ENCODE measurements at regions not wholly inside any gene's neighbourhood (a gene's known extent, or its start where the extent isn't known, plus 50 kb on each side); places are given as distances from the start of the nearest gene placed in this dataset.

DNA sequence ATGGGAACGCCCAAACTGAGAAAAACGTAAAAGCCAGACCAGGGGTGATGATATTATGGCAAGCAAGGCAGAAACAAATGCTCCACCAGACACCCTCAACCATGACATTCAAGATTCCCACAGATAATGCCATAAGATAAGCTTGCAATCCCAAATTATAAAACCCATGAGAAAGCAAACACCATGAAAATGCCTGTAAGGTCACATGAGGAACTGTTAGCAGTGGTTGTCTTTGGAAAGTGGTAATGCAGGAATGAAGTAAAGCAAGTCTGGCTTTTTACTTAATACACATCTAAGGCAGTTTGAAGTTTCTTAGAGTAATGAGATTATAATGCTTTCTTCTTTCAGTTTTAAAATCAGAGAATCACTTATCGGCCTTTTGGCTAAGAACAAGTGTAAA is 111.0 kb downstream of the MN1 start:
- no peak for DNase-seq (ENCODE audit: low spot score)
- intact Hi-C loops (cut with DNase I), result no loop called here

GRCh38 chr22:27692243-27692642 is 109.3 kb downstream of the MN1 start:
- intact Hi-C loops (cut with DNase I), result no loop called here

DNA sequence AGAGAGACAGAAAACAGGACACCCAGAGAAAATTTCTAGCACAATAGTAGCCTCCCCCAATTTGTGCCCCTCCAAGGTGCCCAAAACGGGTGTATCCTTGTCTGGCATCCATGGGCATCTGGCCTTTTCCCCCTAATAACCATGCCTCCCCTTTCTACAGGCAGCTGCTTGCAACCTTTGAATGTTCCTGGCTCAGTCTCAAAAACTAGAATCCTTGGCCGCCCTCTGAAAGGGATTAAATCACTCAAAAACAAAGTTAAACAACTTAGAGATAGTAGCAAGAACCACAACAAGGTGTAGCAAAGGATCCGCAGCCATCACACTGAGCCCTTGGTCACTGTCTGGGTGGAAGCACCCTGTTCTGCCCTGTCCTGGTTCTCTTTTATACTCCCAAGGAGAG is 105.6 kb downstream of the MN1 start:
- intact Hi-C loops (cut with DNase I), result no loop called here
- DNase-seq (ENCODE audit: low spot score), result no peak

More at GRCh38 chr22:27692243-27692642, 109.3 kb downstream of the MN1 start:
- DNase-seq (ENCODE audit: low spot score), result no peak

DNA sequence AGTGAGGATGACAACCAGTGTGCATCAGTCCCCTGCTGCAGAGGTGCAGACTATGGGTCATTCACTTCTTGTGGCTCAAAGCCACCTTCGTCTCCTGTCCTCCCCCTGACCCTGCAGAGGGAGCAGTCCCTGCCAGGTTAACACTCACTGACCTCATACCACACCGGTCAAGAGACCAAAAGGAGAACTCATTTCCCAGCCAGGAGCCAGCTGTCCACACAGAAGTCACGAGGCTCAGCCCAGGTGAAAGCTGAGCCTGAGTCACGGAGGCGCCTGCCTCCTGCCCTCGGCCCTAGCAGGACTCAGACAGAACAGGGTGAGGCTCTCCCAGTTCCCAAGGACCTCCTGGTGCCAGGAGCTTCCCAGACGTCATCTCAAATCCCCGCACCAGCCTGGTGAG is 103.7 kb downstream of the MN1 start:
- intact Hi-C loops (cut with DNase I), result no loop called here
- DNase-seq (ENCODE audit: low spot score), result no peak
